Upper lobe of right lung (tissue), 1 donor: ENCODE measurements at regions not wholly inside any gene's neighbourhood (a gene's known extent, or its start where the extent isn't known, plus 50 kb on each side); places are given as distances from the start of the nearest gene placed in this dataset.

ENCODE experiments used
- ATAC-seq: fragments of 200-7000 bp; cut with Tn5 transposase; one replicate; pipeline ENCODE4 v1.9.1; 2020; ENCODE audit warnings: mild to moderate bottlenecking, moderate library complexity
- DNase-seq: peaks from one replicate; pipeline ENCODE4 v3.0.0-alpha.2; 2020
- H3K27ac ChIP-seq: fragments of 200-600 bp; one replicate; pipeline ENCODE4 v1.8.0; 2022
- H3K27me3 ChIP-seq: fragments of 200-600 bp; one replicate; pipeline ENCODE4 v1.8.0; 2022; ENCODE audit warnings: mild to moderate bottlenecking
- H3K36me3 ChIP-seq: fragments of 200-600 bp; one replicate; pipeline ENCODE4 v1.8.0; 2022
- H3K4me1 ChIP-seq: fragments of 200-600 bp; one replicate; pipeline ENCODE4 v1.8.0; 2022
- H3K4me3 ChIP-seq: fragments of 200-600 bp; one replicate; pipeline ENCODE4 v1.8.0; 2022; ENCODE audit warnings: mild to moderate bottlenecking
- H3K9me3 ChIP-seq: fragments of 200-600 bp; one replicate; pipeline ENCODE4 v1.8.0; 2022
- CTCF ChIP-seq: fragments of 200-600 bp; IDR thresholded peaks from one replicate; pipeline ENCODE4 v1.8.0; 2022; ENCODE audit warnings: antibody characterized with exemption
- intact Hi-C: fragments of 100-400 bp; cut with DNase I; formaldehyde crosslinking; loops from one replicate; pipeline ENCODE4 v1.11.0; 2022
- donor health status: DM: no; HTN: yes; CAD: no; lungs with severe emphysema.

- intact Hi-C loops: no loop called here
- no peaks in the 10 kb centered on the region for H3K36me3 ChIP-seq
- no peaks in the 10 kb centered on the region for H3K4me1 ChIP-seq
- DNase-seq (no peak), ATAC-seq (no peak)
- no peaks in the 10 kb centered on the region for H3K27me3 ChIP-seq
- no peak overlapping the region for H3K27ac ChIP-seq
- H3K4me3 ChIP-seq: no peak overlapping the region
- no peaks in the 10 kb centered on the region for H3K9me3 ChIP-seq
- TF ChIP-seq CTCF: no peak
Observed at GRCh38 chr9:1522219-1522767, 472.1 kb downstream of the DMRT2 start.

- Histone ChIP-seq H3K4me1 (no peaks in the 10 kb centered on the region), H3K36me3 (no peaks in the 10 kb centered on the region), H3K4me3 (no peak overlapping the region), H3K27me3 (no peaks in the 10 kb centered on the region), H3K9me3 (no peaks in the 10 kb centered on the region), H3K27ac (no peak overlapping the region)
- ATAC-seq: no peak
- no peak for DNase-seq
- intact Hi-C loops: no loop called here
- no peak for TF ChIP-seq CTCF
Observed at GRCh38 chr9:1528456-1528855, 478.3 kb downstream of the DMRT2 start.

- Histone ChIP-seq H3K27ac (no peak overlapping the region), H3K4me3 (no peak overlapping the region), H3K36me3 (no peaks in the 10 kb centered on the region), H3K9me3 (no peaks in the 10 kb centered on the region), H3K27me3 (no peaks in the 10 kb centered on the region), H3K4me1 (no peaks in the 10 kb centered on the region)
- ATAC-seq (no peak), DNase-seq (no peak)
- intact Hi-C loops: no loop called here
- no peak for TF ChIP-seq CTCF
Observed at GRCh38 chr9:1530696-1531095, 480.5 kb downstream of the DMRT2 start.

GRCh38 chr9:1531424-1531823 lies 481.3 kb downstream of the DMRT2 start:
- no peaks in the 10 kb centered on the region for H3K36me3 ChIP-seq
- H3K4me3 ChIP-seq: no peak overlapping the region
- intact Hi-C loops: no loop called here
- H3K9me3 ChIP-seq: no peaks in the 10 kb centered on the region
- H3K4me1 ChIP-seq: no peaks in the 10 kb centered on the region
- no peak for ATAC-seq
- TF ChIP-seq CTCF: no peak
- H3K27me3 ChIP-seq: no peaks in the 10 kb centered on the region
- DNase-seq: no peak
- no peak overlapping the region for H3K27ac ChIP-seq

GRCh38 chr9:1532171-1532570 lies 482.0 kb downstream of the DMRT2 start:
- intact Hi-C loops: no loop called here
- no peaks in the 10 kb centered on the region for H3K27me3 ChIP-seq
- H3K9me3 ChIP-seq: no peaks in the 10 kb centered on the region
- H3K4me3 ChIP-seq: no peak overlapping the region
- no peaks in the 10 kb centered on the region for H3K36me3 ChIP-seq
- no peak overlapping the region for H3K27ac ChIP-seq
- TF ChIP-seq CTCF: no peak
- ATAC-seq: no peak
- no peak for DNase-seq
- H3K4me1 ChIP-seq: no peaks in the 10 kb centered on the region

- Histone ChIP-seq H3K4me3 (no peak overlapping the region), H3K27me3 (no peaks in the 10 kb centered on the region), H3K36me3 (no peaks in the 10 kb centered on the region), H3K9me3 (no peaks in the 10 kb centered on the region), H3K4me1 (no peaks in the 10 kb centered on the region), H3K27ac (no peak overlapping the region)
- no peak for TF ChIP-seq CTCF
- intact Hi-C loops: no loop called here
- no peak for ATAC-seq
- no peak for DNase-seq
Observed at GRCh38 chr9:1535051-1535450, 480.1 kb upstream of the SMARCA2 start.
